Sciatic nerve (tissue), 2 donors: ENCODE measurements at regions not wholly inside any gene's neighbourhood (a gene's known extent, or its start where the extent isn't known, plus 50 kb on each side); places are given as distances from the start of the nearest gene placed in this dataset.

Experiments used
- ATAC-seq: fragments of 200-7000 bp; cut with Tn5 transposase; one replicate; pipeline ENCODE4 v1.9.1; 2020; ENCODE audit warnings: mild to moderate bottlenecking, moderate library complexity
- DNase-seq: peaks from one replicate; pipeline ENCODE4 v3.0.0-alpha.2; 2020; ENCODE audit warnings: low spot score
- intact Hi-C: fragments of 100-400 bp; cut with DNase I; formaldehyde crosslinking; loops from one replicate; pipeline ENCODE4 v1.14.2; 2022
- donor health status: DM: no; HTN: no; CAD: no.
- donor health status: DM: no; HTN: no; CAD: no.

DNA sequence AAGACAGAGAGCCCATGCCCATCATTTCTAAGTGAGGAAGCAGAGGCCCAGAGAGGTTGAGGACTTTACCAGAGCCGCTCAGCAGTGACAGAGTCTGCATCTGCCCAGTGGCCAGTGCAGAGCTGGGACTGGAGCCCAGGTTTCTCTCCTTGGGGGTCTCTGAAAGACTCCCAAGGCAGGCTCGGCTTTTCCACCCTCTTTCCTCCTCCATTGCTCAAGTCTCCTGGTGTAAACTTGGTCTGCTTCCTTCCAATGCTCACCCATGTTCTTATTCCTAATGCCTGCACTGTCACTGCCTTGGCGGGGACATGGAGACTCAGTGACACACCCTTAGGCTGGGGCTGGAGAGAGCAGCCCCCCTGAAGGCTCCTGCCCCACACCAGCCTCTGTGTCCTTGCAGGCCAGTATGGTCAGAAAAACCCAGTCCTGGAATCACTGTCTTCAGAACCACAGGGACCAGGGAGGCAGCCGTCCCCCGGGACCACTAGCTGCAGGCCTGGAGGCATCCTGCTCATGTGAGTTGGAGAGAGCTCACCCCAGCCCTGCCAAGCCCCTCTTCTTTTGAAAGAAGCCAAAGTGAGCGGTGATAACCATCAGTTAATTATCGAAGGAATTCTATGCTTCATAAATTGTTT is 211.0 kb upstream of the ZNF536 start:
- ATAC-seq (no peak), DNase-seq (no peak)
- intact Hi-C loops = no loop called here

DNA sequence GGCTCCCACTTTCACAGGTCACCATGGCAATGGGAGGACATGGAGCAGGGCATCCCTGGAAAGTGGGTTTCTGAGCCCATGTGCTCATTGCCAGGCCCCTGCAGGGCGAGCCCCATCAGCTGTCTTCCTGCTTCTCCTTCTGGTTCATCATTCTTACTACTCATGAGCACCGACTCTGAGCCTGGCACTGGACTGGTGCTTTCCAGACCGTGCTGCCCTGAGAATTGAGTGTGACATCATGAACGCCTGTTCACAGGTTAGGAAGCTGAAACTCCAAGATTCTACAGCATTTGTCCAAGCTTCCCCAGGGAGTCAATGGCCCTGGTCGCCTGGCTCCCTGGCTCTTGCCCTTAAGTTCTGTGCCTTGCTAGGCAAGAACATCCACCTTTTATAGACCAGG is 210.4 kb upstream of the ZNF536 start:
- DNase-seq = no peak
- intact Hi-C loops = no loop called here
- no peak for ATAC-seq

DNA sequence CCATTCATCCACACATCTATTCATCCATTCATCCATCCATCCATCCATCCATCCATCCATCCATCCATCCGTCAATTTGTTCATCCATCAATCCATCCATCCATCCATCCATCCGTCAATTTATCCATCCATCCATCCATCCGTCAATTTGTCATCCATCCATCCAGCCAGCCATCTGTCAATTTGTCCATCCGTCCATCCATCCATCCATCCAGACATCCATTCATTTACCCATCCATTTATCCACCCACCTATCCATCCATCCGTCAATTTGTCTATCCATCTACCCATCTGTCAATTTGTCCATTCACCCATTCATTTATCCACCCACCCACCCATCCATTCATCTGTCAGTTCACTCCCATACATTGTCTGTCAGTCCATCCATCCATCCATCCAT is 209.5 kb upstream of the ZNF536 start:
- intact Hi-C loops = no loop called here
- ATAC-seq (no peak), DNase-seq (no peak)

DNA sequence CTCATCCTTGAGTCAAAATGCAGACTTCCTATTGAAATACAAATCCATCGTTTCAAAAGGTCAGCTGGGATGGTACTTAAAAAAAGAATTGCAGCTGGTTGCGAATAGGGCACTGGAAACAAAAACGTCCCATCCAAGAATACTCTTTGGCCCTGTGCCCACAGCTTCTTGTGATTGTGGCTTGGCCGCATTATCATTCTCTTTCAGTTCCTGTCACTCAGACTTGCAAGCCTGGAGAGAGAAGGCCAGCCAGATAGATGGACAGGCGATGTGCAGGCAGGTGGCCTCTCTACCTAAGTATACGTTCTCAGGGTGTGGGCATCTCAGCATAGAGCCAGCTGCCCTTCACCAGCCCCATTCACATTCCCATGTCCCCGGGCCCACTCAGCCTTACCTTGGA is 208.5 kb upstream of the ZNF536 start:
- DNase-seq (peak; percentile 17), ATAC-seq (no peak)
- intact Hi-C loops = no loop called here

DNA sequence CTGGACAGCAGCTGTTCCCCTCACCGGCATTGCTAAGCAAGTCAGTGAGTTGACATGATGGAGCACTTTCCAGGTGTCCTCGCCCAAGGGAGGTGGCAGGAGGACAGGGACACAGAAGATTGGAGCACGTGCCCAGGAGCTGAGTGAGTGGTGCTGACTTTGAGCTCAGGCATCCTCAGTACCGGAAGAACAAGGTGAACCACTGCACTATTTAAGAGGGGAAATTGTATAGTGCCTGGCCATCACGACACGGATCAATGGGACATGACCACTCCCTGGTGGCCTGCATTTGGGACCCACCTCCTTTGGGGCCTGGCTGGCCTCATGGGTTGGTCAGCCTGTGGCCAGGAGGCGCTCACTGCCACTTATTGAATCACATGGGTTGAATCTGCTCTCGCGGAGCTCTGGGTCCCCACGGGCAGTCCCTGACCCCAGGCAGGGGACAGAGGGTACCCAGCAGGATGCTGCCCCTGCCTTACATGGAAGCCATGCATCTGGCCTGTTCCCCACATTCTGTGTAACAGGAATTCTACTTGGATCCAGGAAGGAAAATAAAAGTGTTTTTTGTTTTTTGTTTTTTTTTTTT is 206.9 kb upstream of the ZNF536 start:
- intact Hi-C loops = no loop called here
- peak; percentile 44 for DNase-seq
- ATAC-seq = no peak

DNA sequence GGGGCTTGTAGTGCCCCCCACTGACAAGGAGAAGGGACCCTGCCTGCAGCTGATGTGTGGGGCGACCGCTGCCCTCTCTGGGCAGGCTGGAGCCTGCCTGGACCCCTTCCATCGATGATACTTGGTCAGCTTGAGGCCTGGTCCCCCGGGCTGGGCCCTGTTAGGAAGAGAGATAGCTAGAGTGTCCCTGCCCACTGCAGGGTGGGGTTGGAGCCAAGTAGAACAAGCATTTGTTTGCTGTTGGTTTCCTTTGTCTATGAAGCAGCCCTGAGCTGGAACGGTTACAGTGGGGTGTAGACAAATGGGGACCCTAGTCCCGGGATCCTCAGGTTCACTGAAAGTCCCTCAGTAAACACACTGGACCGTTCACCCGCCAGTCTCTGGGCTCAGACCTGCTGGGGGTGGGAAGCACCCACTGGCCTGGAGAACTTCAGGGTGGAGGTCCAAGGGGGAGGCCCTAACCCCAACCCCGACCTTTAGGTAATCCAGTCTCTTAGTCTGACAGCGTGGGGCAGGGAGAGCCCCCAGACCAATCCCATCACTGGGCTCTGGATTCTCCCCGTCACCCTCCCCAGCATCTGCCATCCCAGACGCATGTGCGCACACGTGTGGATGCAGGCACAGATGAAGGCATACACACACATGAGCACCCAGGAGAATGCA is 204.8 kb upstream of the ZNF536 start:
- DNase-seq (peak; percentile 22), ATAC-seq (no peak)
- intact Hi-C loops = no loop called here

DNA sequence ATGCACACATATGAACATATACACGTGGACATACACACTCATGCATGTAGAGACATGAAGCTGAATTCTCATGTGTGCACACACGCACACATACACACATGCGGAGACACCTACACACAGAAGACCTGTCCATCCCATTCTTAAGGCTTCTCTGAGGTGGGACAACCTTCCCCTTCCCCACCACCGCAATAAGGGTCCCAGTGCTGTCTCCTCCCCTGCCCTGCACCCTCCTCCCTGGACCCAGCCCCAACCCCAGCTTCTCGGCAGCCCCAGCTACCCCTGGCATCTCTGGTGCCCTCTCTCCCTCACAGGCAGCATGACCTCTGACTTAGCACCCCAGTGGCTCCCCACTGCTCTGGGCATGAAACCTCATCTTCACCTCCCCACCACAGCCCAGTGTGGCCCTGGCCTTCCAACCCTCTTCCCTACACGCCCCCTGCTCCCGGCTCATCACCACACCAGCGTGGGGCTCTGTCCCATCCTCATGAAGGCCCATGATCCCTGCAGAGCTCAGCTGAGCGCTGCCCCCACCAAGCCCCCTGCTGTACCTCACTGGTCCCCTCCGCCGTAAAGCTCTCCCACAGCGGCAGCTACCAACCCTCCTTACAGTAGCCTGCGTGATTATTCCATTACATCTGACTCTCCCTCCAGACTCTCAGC is 204.1 kb upstream of the ZNF536 start:
- peak; percentile 35 for DNase-seq
- intact Hi-C loops = no loop called here
- no peak for ATAC-seq

DNA sequence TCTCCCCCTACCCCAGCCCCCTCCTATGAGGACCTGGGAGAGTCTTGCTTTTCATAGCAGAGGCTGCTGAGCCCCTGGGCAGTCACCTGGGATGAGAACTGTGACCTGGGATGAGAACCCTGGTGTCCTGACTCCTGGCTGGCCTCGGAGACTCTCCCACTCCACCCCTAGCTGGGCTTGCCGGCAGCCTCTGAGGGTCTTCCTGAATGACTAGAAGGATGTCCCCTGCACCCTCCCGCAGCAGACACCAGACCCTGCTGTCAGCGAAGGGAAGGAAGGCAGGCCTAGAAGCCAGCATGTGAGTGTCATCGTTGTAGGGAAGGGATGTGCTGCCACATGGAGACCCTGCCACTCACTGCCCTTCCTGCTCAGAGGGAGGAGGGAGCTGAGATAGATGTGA is 203.4 kb upstream of the ZNF536 start:
- intact Hi-C loops = no loop called here
- ATAC-seq = no peak
- DNase-seq = peak; percentile 30

DNA sequence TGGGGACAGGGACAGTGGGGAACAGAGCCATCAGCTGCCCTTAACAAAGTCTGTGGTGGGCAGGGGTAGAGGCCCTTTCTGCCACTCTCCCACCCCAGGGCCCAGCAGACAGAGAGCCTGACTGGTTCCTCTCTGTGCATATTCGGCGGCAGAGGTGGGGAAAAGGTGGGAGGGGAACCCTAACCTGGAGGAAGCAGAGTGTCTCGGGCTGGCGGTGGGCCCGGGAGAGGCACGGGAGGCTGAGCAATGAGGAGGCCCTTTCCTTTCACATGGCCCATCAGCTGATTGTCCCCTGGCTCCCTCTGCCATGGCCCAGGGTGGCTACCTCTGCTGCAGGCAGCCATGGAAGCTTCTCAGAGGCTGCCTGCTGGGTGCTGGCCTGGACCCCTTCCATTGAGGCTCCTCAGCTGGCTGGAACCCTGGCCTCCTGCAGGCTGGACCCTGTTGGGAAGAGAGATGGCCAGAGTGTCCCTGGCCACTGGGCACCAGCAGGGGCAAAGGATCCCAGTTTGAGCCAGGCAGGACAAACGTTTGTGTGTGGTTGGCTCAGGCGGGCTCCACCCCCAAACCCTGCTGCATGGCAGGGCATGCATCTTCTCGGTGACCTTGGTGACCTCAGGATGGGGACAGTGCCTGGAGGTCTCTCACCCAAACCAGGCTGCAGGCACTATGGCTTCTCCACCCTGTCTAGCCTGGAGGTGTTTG is 202.8 kb upstream of the ZNF536 start:
- ATAC-seq (no peak), DNase-seq (peak; percentile 28)
- intact Hi-C loops = no loop called here

DNA sequence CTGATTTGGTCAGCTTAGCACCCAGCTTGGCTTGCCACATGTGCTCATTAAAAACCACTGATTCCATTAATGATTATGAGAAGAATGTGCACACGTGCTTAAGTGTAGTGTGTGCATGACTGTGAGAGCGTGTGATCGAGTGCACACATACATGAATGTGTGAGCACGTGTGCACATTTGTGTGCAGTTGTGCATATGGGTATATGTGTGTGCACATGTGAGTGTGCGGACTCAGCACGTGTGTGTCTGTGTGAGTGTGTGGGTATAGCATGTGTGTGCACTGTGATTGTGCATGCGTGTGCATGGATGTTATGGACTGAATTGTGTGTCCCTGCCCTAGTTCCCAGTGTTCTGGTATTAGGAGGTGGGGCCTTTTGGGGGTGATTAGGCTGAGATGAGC is 202.1 kb upstream of the ZNF536 start:
- ATAC-seq (no peak), DNase-seq (peak; percentile 4)
- intact Hi-C loops = no loop called here

DNA sequence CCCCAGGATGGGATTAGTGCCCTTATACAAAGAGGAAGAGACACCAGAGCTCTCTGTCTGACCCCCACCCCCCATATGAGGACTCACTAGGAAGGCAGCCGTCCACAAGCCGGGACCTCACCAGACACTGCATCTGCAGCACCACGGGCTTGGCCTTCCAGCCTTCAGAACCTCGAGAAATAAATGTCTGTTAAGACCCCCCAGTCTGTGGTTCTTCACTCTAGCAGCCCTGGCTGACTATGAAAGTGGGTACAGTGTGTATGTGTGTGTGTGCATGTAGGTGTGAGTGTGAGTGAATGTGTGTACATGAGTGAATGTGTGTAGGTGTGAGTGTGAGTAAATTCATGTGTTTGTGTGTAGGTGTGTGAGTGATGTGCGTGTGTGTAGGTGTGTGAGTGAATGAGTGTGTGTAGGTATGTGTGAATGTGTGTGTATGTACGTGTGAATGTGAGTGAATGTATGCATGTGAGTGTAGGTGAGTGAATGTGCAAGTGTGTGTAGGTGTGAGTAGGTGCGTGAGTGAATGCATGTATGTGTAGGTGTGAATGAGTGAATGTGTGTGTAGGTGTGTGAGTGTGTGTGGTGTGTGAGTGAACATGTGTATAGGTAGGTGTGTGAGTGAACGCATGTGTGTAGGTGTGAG is 201.6 kb upstream of the ZNF536 start:
- intact Hi-C loops = no loop called here
- DNase-seq = peak; percentile 4
- ATAC-seq = no peak

DNA sequence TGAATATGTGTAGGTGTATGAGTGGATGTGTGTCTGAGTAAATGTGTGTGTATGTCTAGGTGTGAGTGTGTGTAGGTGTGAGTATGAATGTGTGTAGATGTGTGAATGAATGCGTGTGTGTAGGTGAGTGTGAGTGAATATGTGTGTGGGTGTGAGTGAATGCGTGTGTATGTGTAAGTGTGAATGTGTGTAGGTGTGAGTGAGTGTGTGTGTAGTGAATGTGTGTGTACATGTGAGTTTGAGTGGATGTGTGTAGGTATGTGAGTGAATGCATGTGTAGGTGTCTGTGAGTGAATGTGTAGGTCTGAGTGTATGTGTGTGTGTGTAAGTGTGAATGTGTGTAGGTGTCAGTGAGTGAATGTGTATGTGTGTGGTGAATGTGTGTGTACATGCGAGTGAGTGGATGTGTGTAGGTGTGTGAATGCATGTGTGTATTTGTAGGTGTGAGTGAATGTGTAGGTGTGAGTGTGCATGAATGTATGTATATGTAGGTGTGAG is 201.0 kb upstream of the ZNF536 start:
- ATAC-seq (no peak), DNase-seq (no peak)
- intact Hi-C loops = no loop called here

DNA sequence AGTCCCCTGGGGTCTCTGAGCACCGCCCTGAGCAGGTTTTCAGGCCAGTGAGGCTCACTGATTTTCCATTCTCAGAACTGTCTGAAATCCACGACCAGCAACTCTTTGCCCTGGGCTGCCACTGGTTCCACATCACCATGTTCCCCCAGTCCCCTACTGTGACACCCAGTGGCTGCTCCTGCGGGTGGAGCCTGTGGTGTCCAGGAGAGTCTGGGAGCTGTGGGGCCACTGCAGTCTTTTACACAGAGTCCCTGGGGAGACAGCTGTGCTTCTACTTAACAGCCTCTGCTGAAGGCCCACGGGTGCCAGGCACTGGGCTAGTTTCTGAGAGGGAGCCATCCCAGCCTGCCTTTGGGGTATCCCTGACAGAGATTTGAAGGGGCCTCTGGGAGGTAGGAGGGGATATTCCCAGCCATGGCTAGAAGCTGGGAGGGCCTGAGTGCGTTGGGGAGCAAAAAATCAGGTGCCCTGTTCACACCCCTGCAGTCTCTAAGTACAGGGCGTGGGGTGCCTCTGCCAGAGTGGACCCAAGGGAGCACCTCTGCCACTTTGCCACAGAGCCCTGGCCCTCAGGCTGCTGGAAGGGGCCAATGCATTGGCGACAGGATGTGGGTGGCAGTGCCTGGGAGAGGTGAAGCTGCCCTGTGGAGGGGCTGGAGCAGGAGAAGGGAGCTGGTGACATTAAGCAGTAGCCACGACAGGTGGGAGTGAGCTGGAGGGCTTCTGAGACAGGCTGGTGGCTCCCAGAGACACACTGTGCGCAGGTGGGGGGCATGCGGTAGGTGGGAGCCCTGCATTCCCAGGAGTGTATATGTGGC is 200.2 kb upstream of the ZNF536 start:
- peak; percentile 9 for DNase-seq
- intact Hi-C loops = no loop called here
- ATAC-seq = no peak

DNA sequence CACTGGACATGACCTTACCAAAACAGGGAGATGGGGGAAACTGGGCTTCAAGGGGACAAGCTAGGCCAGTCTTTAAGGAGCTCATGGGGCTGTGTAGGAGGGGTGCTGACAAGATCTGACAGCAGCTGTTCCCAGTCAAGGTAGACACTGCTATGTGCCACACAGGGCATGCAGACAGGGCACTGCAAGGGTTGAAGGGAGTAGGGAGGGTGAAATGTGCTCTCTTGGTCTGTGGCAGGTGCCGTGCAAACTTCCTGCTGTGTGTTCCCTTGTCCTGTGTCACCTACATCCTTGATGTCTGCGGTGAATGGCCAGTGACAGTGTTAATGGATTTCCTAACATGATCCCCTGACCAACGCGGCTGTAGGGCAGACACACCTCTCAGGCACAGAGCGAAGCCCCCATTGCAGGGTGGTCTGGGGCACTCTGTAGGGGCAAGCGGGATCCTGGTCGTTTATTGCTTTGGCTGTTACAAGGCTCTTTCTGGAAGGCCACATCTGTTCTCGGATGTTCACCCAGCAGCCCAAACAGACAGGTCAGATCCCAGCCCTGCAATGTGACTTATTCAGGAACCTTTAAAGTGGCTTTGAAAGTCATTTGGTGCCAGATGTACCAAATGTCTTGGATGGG is 199.5 kb upstream of the ZNF536 start:
- DNase-seq (no peak), ATAC-seq (no peak)
- intact Hi-C loops = no loop called here

DNA sequence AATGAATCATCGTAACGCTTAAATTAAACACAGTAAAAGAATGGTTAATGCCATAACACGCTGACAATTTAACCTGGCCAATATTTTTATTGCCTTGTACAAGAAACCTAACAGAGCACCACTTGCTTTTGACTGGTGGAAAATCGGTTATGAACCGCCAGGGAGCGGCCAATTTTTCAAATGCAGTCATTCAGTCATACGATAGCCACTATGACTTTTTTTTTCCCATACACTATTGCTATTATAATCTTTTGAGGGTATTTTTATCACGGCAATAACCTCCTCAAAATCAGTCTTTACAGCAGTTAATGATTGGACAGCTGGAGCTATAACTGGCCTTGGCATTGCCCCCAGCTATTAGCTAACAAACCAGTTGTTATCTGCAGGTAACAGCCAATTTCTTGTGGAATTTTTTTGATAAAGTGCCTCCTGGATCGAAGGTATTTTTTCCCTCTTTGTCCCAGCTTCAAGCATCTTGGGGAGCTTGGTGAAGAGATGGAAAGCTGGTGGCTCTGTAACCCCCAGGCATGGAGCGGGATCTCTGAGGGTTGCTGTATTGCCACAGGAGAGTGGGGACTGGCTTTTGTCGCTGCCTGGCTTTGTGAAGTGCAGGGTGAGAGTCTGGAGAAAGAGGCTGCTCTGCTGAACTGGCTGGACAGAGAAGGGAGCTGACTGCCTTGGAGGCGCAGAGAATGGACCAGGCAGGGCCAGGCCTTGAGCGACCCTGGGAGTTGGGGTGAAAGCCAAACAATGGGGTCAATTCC is 198.4 kb upstream of the ZNF536 start:
- ATAC-seq = no peak
- intact Hi-C loops = no loop called here
- no peak for DNase-seq

DNA sequence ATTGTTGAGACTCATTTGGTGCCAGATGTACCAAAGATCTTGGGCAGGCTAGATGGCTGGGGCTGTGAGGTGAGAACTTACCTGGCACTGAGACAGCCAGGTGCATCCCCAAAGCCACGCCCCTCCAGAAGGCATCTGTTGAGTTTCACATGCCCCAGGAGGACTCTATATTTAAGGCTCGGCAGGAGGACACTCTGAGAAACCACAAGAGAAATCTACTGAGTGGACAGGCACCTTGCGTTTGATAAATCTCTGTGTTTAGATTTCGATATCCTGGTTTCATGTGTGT is 197.9 kb upstream of the ZNF536 start:
- no peak for DNase-seq
- no peak for ATAC-seq
- intact Hi-C loops = no loop called here

DNA sequence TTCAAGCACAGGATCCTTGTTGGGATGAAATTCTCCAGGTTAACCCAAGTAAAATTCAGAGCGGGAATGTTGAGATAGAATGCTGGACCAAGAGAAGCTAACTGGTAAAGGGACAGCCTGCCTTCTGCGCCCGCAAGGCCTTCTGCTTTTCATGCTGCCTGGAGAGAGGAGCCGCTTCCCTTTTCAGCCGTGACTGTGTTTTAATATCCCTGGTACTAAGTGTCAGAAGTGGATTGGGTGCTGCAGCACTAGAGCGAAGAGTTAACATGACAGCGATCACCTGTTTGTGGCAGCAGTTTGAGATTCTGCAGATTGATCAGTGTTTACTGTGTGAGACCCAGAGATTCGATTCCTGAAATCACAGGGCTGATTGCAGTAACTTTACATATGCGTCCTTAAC is 197.4 kb upstream of the ZNF536 start:
- ATAC-seq = no peak
- no peak for DNase-seq
- intact Hi-C loops = no loop called here
